ENCODE measurements at regions not wholly inside any gene's neighbourhood (a gene's known extent, or its start where the extent isn't known, plus 50 kb on each side); places are given as distances from the start of the nearest gene placed in this dataset.

DNA sequence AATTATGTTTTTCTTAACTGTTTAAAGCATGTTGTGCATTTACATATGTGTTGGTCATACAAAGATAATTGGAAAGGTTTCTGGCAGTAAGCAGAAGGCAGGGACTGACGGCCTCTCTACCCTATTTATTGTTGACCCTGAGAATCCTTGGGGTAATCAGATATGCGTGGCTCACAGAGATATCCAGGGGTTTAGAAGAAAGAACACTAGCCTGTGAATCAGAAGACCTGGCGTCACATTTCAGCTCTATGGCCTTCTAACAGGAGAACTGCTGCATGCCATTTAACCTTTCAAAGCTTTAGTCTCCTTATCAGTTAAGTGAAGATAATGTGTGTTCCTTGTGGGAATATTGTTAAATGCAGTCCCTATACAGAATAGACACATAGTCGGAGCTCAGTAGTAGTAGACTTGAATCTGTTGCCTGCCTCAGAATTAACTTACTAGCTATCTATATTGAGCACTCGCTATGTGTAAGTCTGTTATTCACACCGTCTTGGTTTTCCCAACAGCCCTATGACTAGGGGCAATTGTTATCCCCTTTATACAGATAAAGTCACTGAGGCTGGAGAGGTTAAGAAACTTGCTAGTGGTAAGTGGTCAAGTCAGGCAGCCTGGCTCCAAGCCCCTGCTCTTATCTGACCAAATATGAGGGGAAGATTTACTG, 129.6 kb upstream of the ANKRD1 start:
- TF ChIP-seq, protein P1, sequence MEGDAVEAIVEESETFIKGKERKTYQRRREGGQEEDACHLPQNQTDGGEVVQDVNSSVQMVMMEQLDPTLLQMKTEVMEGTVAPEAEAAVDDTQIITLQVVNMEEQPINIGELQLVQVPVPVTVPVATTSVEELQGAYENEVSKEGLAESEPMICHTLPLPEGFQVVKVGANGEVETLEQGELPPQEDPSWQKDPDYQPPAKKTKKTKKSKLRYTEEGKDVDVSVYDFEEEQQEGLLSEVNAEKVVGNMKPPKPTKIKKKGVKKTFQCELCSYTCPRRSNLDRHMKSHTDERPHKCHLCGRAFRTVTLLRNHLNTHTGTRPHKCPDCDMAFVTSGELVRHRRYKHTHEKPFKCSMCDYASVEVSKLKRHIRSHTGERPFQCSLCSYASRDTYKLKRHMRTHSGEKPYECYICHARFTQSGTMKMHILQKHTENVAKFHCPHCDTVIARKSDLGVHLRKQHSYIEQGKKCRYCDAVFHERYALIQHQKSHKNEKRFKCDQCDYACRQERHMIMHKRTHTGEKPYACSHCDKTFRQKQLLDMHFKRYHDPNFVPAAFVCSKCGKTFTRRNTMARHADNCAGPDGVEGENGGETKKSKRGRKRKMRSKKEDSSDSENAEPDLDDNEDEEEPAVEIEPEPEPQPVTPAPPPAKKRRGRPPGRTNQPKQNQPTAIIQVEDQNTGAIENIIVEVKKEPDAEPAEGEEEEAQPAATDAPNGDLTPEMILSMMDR (IDR thresholded peaks at IDR 0.05; ENCODE audit: insufficient read depth, low read length), result no peak
- no peak for TF ChIP-seq SPI1 (IDR thresholded peaks at IDR 0.05; ENCODE audit: borderline replicate concordance, low read depth)
- TF ChIP-seq, protein P2, sequence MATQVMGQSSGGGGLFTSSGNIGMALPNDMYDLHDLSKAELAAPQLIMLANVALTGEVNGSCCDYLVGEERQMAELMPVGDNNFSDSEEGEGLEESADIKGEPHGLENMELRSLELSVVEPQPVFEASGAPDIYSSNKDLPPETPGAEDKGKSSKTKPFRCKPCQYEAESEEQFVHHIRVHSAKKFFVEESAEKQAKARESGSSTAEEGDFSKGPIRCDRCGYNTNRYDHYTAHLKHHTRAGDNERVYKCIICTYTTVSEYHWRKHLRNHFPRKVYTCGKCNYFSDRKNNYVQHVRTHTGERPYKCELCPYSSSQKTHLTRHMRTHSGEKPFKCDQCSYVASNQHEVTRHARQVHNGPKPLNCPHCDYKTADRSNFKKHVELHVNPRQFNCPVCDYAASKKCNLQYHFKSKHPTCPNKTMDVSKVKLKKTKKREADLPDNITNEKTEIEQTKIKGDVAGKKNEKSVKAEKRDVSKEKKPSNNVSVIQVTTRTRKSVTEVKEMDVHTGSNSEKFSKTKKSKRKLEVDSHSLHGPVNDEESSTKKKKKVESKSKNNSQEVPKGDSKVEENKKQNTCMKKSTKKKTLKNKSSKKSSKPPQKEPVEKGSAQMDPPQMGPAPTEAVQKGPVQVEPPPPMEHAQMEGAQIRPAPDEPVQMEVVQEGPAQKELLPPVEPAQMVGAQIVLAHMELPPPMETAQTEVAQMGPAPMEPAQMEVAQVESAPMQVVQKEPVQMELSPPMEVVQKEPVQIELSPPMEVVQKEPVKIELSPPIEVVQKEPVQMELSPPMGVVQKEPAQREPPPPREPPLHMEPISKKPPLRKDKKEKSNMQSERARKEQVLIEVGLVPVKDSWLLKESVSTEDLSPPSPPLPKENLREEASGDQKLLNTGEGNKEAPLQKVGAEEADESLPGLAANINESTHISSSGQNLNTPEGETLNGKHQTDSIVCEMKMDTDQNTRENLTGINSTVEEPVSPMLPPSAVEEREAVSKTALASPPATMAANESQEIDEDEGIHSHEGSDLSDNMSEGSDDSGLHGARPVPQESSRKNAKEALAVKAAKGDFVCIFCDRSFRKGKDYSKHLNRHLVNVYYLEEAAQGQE (IDR thresholded peaks at IDR 0.05; ENCODE audit: insufficient replicate concordance, low read depth), result no peak
- no peak for TF ChIP-seq POLR2AphosphoS5 (IDR thresholded peaks at IDR 0.05; ENCODE audit: low read depth)
- DNase-seq (ENCODE audit: low read depth in 1 of 2, low spot score in 1 of 2), result no peak
- Histone ChIP-seq H3K4me3 (replicated peaks; ENCODE audit: insufficient read depth, low read length) (no peak overlapping the region), H3K27me3 (ENCODE audit: insufficient read depth, poor library complexity, severe bottlenecking) (peaks cover 2% of the 10 kb centered on the region), H3K27ac (replicated peaks) (no peak overlapping the region)

DNA sequence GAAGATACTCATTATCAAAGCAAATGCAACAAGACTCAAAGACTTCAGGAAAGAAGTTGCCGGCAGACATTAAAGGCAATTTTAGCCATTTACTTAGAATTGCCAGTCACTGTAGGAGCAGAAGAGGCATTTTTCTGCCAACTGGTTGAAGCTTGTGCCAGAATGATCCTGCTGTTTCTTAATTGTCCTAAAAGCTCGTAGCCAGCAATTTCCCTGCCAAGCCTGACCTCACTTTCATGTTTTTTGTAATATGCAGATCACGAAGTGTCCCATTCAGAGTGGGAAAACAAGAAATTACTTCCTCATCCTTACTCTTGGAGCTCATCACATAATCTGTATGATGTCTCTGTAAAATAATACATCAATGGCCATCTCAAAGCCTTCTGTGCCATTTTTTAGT, 130.9 kb upstream of the ANKRD1 start:
- no peak for TF ChIP-seq POLR2AphosphoS5 (IDR thresholded peaks at IDR 0.05; ENCODE audit: low read depth)
- TF ChIP-seq GABPA (IDR thresholded peaks at IDR 0.05; ENCODE audit: low read depth), result no peak
- TF ChIP-seq, protein P2 (IDR thresholded peaks at IDR 0.05; ENCODE audit: insufficient replicate concordance, low read depth), result no peak
- TF ChIP-seq, protein P1 (IDR thresholded peaks at IDR 0.05; ENCODE audit: insufficient read depth, low read length), result no peak
- no peak for DNase-seq (ENCODE audit: low read depth in 1 of 2, low spot score in 1 of 2)

DNA sequence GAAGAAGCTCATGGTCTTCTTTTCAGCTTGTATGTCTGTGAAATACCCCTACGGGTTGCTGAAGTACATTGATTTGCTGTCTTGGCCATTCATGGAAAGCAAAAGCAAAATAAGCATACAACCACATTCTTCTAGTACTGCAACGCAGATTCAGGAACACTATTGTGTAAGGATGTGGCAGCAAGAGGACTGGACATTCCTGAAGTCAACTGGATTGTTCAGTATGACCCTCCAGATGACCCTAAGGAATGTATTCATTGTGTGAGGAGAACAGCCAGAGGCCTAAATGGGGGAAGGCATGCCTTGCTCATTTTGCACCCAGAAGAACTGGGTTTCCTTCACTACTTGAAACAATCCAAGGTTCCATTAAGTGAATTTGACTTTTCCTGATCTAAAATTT, 133.4 kb upstream of the ANKRD1 start:
- TF ChIP-seq GABPA (IDR thresholded peaks at IDR 0.05; ENCODE audit: low read depth), result no peak
- TF ChIP-seq POLR2AphosphoS5 (IDR thresholded peaks at IDR 0.05; ENCODE audit: low read depth), result no peak
- no peak for TF ChIP-seq SPI1 (IDR thresholded peaks at IDR 0.05; ENCODE audit: borderline replicate concordance, low read depth)
- TF ChIP-seq, protein P2 (IDR thresholded peaks at IDR 0.05; ENCODE audit: insufficient replicate concordance, low read depth), result no peak
- TF ChIP-seq, protein P1 (IDR thresholded peaks at IDR 0.05; ENCODE audit: insufficient read depth, low read length), result no peak
- Histone ChIP-seq H3K27me3 (ENCODE audit: insufficient read depth, poor library complexity, severe bottlenecking) (peaks cover 2% of the 10 kb centered on the region), H3K4me3 (replicated peaks; ENCODE audit: insufficient read depth, low read length) (no peak overlapping the region), H3K27ac (replicated peaks) (no peak overlapping the region)
- DNase-seq (ENCODE audit: low read depth in 1 of 2, low spot score in 1 of 2), result no peak

More for the DNA sequence above, 130.9 kb upstream of the ANKRD1 start:
- H3K27me3 ChIP-seq (ENCODE audit: insufficient read depth, poor library complexity, severe bottlenecking), result peaks cover 2% of the 10 kb centered on the region
- no peak overlapping the region for H3K27ac ChIP-seq (replicated peaks)
- no peak overlapping the region for H3K4me3 ChIP-seq (replicated peaks; ENCODE audit: insufficient read depth, low read length)

Measured in HL-60 (cell line).